GM18505 (cell line): ENCODE measurements at regions not wholly inside any gene's neighbourhood (a gene's known extent, or its start where the extent isn't known, plus 50 kb on each side); places are given as distances from the start of the nearest gene placed in this dataset.

ENCODE experiments used
- ATAC-seq: cut with Tn5 transposase; IDR thresholded peaks from one replicate; pipeline ENCODE4 v1.9.1; 2021; ENCODE audit not compliant: unreplicated experiment
- POLR2A ChIP-seq: IDR thresholded peaks from 4 replicates; pipeline ENCODE4 v1.6.1; 2011; ENCODE audit warnings: borderline replicate concordance; ENCODE audit not compliant: insufficient read depth, insufficient read length; ENCODE audit errors: extremely low read depth

DNA sequence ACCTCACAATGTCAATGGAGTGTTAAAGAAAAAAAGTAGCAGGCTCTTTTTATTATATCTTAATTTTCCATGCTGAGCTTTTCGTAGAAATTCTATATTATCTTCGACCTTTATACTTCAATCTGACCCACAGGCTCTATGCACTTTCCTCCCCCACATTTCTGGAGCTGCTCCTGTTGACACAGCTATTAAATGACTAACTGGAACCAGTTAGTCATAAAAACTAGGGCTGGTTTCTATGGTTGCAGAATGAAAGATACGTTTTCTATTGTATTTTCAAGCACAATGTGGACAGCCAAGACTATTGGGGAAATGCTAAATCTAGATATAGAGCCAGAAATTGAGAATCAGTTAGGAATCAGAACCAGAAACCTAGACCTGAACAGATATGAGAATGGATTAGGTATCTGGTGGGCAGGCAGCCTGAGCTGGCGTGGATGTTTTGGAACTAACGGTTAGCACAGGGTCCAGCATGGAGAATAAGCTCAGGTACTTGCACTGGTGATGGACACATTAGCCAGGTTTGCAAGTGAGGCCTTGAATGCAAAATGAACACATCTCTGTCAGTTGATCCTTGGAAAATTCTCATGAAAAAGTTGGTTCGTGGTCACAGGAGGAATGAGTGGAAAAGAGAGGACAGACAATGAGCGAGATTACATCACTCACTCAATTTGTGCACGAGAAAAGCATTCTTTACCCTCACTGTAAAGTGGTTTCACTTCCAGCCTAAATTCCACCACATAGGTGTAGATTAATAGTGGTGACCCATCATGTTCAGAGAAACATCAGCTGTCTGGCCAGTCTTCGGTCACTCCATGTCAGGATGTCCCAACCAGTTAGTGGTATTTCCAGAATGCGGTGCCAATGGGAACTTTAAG, 144.6 kb upstream of the EPHA4 start:
- TF ChIP-seq POLR2A = no peak
- ATAC-seq = no peak

GRCh38 chr2:221715523-221716247, 143.6 kb upstream of the EPHA4 start:
- ATAC-seq = no peak
- TF ChIP-seq POLR2A = no peak

- TF ChIP-seq POLR2A = no peak
- no peak for ATAC-seq
These were observed 138.6 kb upstream of the EPHA4 start for GRCh38 chr2:221710744-221711143.

- no peak for TF ChIP-seq POLR2A
- ATAC-seq = no peak
These were observed 136.8 kb upstream of the EPHA4 start for GRCh38 chr2:221708902-221709301.

GRCh38 chr2:221705185-221705877, 133.2 kb upstream of the EPHA4 start:
- no peak for ATAC-seq
- no peak for TF ChIP-seq POLR2A

DNA sequence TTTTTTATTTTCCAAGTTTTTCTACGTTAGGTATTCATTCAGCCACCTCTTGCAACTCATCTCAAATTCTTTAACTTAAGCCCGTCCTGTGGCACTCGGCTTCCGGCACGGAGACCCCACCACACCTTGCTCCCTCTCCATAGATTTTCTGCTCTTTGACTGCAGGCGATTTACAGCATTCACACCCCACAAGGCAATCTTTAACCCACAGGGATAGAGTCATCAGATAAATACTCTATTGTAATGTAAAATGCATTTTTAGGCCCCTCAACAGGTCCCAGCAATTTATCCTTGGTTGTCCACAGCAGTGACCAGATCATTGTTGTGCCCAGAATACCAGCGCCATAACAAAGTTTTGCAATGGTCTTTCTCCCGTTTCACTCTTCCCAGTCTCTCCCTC, 132.3 kb upstream of the EPHA4 start:
- TF ChIP-seq POLR2A = no peak
- no peak for ATAC-seq

DNA sequence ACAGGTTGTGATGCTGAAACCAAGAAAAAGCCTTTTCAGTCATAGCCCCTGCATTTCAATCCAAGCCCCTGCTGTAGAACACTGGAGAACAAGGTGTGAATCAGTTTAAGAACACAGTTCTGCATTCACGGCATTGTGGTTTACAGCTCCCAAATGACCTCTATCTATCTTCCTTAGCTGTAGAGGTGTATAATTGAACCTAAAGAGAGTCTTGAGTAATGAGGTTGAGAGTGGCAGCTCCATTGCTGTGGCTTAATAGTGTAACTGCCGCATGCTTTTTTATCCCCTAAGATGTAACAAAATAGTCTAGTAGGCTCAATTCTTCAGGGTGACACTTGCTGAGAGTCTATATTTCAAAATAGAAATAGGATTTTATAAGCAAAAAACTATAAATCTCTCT, 121.3 kb upstream of the EPHA4 start:
- no peak for TF ChIP-seq POLR2A
- no peak for ATAC-seq

DNA sequence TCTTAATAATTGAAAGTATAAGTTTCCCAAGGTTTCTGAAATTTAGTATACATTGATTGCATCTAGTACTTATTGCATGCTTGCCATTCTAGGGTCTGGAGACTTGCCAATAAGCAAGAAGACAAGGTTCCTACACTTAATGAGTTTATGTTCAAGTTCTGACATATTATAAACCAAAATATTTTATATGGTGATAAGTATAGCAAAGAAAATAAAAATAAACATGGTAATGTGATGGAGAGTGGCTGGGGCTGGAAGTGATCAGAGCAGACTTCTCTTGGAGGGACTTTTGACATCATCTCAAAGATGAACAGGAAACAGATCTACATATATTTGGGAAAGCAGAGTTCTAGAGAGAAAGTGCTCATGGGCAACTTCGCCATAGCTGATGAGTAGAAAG, 119.5 kb upstream of the EPHA4 start:
- TF ChIP-seq POLR2A = no peak
- no peak for ATAC-seq

DNA sequence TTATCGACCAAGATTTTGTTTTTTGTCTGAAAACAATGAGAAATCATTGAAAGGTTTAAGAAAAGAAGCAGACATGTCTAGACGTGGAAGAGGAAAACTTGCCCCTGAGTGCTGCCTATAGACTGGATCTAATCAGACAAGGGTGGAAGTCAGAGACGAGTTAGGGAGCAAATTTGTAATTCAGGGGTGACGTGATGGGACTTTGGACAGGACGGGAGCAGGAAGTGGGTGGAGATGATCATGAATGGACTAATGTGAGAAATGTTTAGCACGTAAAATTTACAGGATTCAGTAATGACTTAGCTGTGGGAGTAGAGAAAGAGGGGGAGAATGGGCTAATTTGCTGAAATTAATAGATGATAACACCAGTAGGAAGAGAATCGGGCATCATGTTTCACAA, 117.0 kb upstream of the EPHA4 start:
- no peak for TF ChIP-seq POLR2A
- ATAC-seq = no peak

DNA sequence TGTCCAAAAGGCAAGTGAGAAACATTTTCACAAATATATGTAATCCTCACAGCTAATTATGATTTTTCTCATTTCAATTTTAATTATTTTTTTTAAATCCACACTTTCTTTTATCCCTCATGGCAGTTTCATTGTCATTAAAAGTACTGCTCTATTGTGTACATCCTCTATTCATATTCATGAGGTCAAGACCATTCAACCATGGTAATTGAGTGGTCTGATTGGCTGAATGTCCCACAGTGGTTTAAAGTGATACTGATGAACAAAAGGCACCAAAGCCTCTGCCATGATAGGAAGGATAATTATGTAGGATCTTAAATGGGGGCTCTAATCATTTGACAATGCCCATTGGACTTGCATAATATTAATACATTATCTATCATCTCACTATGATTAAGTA, 108.4 kb upstream of the EPHA4 start:
- TF ChIP-seq POLR2A = no peak
- ATAC-seq = no peak

GRCh38 chr2:221677688-221678087, 105.6 kb upstream of the EPHA4 start:
- ATAC-seq = no peak
- no peak for TF ChIP-seq POLR2A

- TF ChIP-seq POLR2A = no peak
- ATAC-seq = no peak
These were observed 104.6 kb upstream of the EPHA4 start for GRCh38 chr2:221676566-221677172.
